OCI-LY3 (cell line): ENCODE measurements at regions not wholly inside any gene's neighbourhood (a gene's known extent, or its start where the extent isn't known, plus 50 kb on each side); places are given as distances from the start of the nearest gene placed in this dataset.

Experiments
- H2AFZ ChIP-seq: fragments of 200-600, 300-600 bp; shearing (Covaris generic); 2 replicates; pipeline ENCODE4 v1.6.0; 2014; ENCODE audit warnings: antibody characterized with exemption, low read depth, low read length
- H3K27ac ChIP-seq: fragments of 200-600, 300-600 bp; sonication (generic); 2 replicates; pipeline ENCODE4 v1.5.1; 2014; ENCODE audit warnings: mild to moderate bottlenecking, low read length, moderate library complexity, mixed read lengths
- H3K27me3 ChIP-seq: fragments of 200-600, 300-600 bp; sonication (generic); 2 replicates; pipeline ENCODE4 v1.6.1; 2014; ENCODE audit warnings: low read depth, low read length, mixed read lengths
- H3K36me3 ChIP-seq: fragments of 200-600, 300-600 bp; sonication (generic); replicated peaks from 2 replicates; pipeline ENCODE3; 2014; ENCODE audit warnings: low read depth, low read length, mixed read lengths
- H3K4me1 ChIP-seq: fragments of 300-600, 200-600 bp; sonication (generic); 2 replicates; pipeline ENCODE4 v1.6.1; 2014; ENCODE audit warnings: low read length, mixed read lengths
- H3K4me2 ChIP-seq: fragments of 200-600, 300-600 bp; sonication (generic); 2 replicates; pipeline ENCODE4 v1.6.1; 2014; ENCODE audit warnings: low read length, mixed read lengths
- H3K4me3 ChIP-seq: fragments of 300-600, 200-600 bp; sonication (generic); 2 replicates; pipeline ENCODE4 v1.5.1; 2014; ENCODE audit warnings: antibody characterized with exemption, mild to moderate bottlenecking, low read length, moderate library complexity
- H3K79me2 ChIP-seq: fragments of 300-600, 200-600 bp; shearing (Covaris generic); 2 replicates; pipeline ENCODE4 v1.6.1; 2014; ENCODE audit warnings: mild to moderate bottlenecking, low read length, mixed read lengths
- H3K9ac ChIP-seq: fragments of 300-600, 200-600 bp; shearing (Covaris generic); 2 replicates; pipeline ENCODE4 v1.6.0; 2014; ENCODE audit warnings: mild to moderate bottlenecking, low read length, moderate library complexity
- H3K9me3 ChIP-seq: fragments of 200-600, 300-600 bp; shearing (Covaris generic); 2 replicates; pipeline ENCODE4 v1.6.1; 2014; ENCODE audit warnings: low read length, mixed read lengths; ENCODE audit not compliant: insufficient read depth
- H4K20me1 ChIP-seq: fragments of 200-600, 300-600 bp; sonication (generic); 2 replicates; pipeline ENCODE4 v1.6.1; 2016; ENCODE audit warnings: low read length, mixed read lengths; ENCODE audit not compliant: insufficient read depth
- CTCF ChIP-seq: fragments of 200-600, 300-600 bp; sonication (generic); IDR thresholded peaks from 2 replicates; pipeline ENCODE4 v1.5.1; 2014; ENCODE audit warnings: antibody characterized with exemption, low read length, low read depth
- EZH2phosphoT487 ChIP-seq: fragments of 200-600 bp; shearing (Covaris generic); IDR thresholded peaks from 2 replicates; pipeline ENCODE4 v1.6.1; 2018; ENCODE audit warnings: antibody characterized with exemption, mixed run types, low read depth

DNA sequence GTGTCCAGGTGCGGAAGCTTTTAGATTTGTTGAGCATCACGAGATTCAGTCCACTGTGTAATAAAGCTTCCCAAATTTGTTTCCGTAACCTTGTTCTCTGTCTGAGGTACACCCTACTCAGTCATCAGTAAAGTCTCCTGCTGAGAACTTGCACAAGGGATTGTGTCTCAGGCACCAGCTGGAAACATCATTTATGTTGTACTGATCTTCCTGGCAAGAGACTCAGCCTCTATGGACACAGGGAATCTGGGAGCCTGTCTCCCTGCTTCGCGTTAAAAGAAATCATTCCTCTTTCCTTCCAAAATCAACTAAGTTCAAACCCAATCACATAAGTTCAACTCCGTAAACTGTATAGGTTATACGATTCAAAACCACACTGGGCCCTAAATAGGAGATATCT is 336.8 kb downstream of the GPR37 start:
- H3K4me3 ChIP-seq: no peak overlapping the region
- no peaks in the 10 kb centered on the region for H3K79me2 ChIP-seq
- no peaks in the 10 kb centered on the region for H3K4me1 ChIP-seq
- TF ChIP-seq EZH2phosphoT487 (no peak), CTCF (no peak)
- no peaks in the 10 kb centered on the region for H4K20me1 ChIP-seq
- no peak overlapping the region for H3K27ac ChIP-seq
- no peak overlapping the region for H3K4me2 ChIP-seq
- no peak overlapping the region for H3K9ac ChIP-seq
- no peak overlapping the region for H2AFZ ChIP-seq
- H3K36me3 ChIP-seq: no peaks in the 10 kb centered on the region
- H3K9me3 ChIP-seq: no peaks in the 10 kb centered on the region
- no peaks in the 10 kb centered on the region for H3K27me3 ChIP-seq

GRCh38 chr7:124426621-124427020 is 339.0 kb downstream of the GPR37 start:
- TF ChIP-seq CTCF: no peak
- TF ChIP-seq EZH2phosphoT487: no peak
- no peak overlapping the region for H3K4me3 ChIP-seq
- H4K20me1 ChIP-seq: no peaks in the 10 kb centered on the region
- no peaks in the 10 kb centered on the region for H3K27me3 ChIP-seq
- H3K27ac ChIP-seq: no peak overlapping the region
- H3K79me2 ChIP-seq: no peaks in the 10 kb centered on the region
- no peak overlapping the region for H3K4me2 ChIP-seq
- no peaks in the 10 kb centered on the region for H3K9me3 ChIP-seq
- no peaks in the 10 kb centered on the region for H3K4me1 ChIP-seq
- no peak overlapping the region for H2AFZ ChIP-seq
- no peak overlapping the region for H3K9ac ChIP-seq
- no peaks in the 10 kb centered on the region for H3K36me3 ChIP-seq

DNA sequence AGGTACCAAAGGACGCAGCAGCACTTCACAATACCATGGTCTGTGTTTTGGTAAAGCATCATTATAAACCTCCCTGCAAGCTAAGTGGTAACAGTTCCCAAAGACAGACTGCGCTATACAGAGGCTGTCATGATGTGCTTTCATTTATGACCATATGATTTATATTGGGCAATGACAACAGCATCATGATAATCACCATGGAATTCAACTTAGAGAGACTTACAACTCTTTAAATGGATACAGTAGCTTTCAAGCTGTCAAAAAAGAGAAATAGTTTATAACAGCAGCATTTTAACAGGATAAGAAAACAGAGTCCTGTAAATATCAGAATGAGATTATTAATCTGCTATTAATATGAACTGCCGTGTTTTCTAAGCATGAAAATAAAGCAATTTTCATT is 341.7 kb downstream of the GPR37 start:
- no peak for TF ChIP-seq CTCF
- no peak for TF ChIP-seq EZH2phosphoT487
- no peak overlapping the region for H3K4me2 ChIP-seq
- no peak overlapping the region for H3K9ac ChIP-seq
- H4K20me1 ChIP-seq: no peaks in the 10 kb centered on the region
- no peak overlapping the region for H3K4me3 ChIP-seq
- H3K27me3 ChIP-seq: no peaks in the 10 kb centered on the region
- no peaks in the 10 kb centered on the region for H3K9me3 ChIP-seq
- H3K27ac ChIP-seq: no peak overlapping the region
- H2AFZ ChIP-seq: no peak overlapping the region
- H3K36me3 ChIP-seq: no peaks in the 10 kb centered on the region
- no peaks in the 10 kb centered on the region for H3K79me2 ChIP-seq
- no peaks in the 10 kb centered on the region for H3K4me1 ChIP-seq

DNA sequence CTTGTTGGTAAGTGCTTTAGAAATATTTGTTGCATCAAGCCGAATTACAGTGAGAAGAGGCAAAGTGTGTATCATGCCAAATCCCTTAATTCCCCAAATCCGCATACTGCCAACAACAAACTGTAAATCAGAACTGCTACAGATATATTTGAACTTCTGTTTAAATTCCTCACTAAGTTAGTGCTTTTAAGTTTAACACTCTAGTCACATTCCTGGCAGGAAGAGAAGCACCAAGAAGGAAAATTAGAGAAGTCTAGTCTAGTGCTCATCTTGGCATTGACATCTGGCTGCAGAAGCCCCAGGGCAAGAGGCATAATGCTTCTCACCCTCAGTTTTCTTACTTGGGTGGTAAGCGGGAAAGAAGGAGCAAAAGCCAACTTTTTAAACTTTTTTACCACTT is 343.5 kb downstream of the GPR37 start:
- no peaks in the 10 kb centered on the region for H3K4me1 ChIP-seq
- H3K79me2 ChIP-seq: no peaks in the 10 kb centered on the region
- no peak overlapping the region for H2AFZ ChIP-seq
- no peak overlapping the region for H3K9ac ChIP-seq
- TF ChIP-seq EZH2phosphoT487: no peak
- TF ChIP-seq CTCF: no peak
- H3K9me3 ChIP-seq: no peaks in the 10 kb centered on the region
- no peaks in the 10 kb centered on the region for H4K20me1 ChIP-seq
- no peaks in the 10 kb centered on the region for H3K27me3 ChIP-seq
- no peaks in the 10 kb centered on the region for H3K36me3 ChIP-seq
- H3K27ac ChIP-seq: no peak overlapping the region
- H3K4me2 ChIP-seq: no peak overlapping the region
- no peak overlapping the region for H3K4me3 ChIP-seq
